HCT116 (cell line): ENCODE measurements at regions not wholly inside any gene's neighbourhood (a gene's known extent, or its start where the extent isn't known, plus 50 kb on each side); places are given as distances from the start of the nearest gene placed in this dataset.

Experiments
- ATAC-seq: fragments of 200-7000 bp; cut with Tn5 transposase; 2 replicates; pipeline ENCODE4 v1.9.1; 2020; ENCODE audit warnings: mild to moderate bottlenecking, moderate library complexity
- BruUV-seq: library from RNA; stranded (reverse); fragments of 400-500 nt; replicated peaks from 2 replicates; lab custom pipeline; 2021; lab: Mats Ljungman, UMichigan
- CTCF ChIA-PET: fragments of 300-600 bp; sonication (Branson Sonifier 250); formaldehyde crosslinking; loops from one replicate; lab custom pipeline; 2021; ENCODE audit warnings: antibody characterized with exemption; lab: Charles Lee
- POLR2A ChIA-PET: fragments of 300-600, 350-600 bp; sonication (Branson Sonifier 250); formaldehyde crosslinking; loops from one replicate; lab custom pipeline; 2021; ENCODE audit warnings: antibody characterized with exemption; lab: Charles Lee
- RAD21 ChIA-PET, 2 experiments: fragments of 300-600 bp; sonication (Branson Sonifier 250); formaldehyde crosslinking; loops; one replicate each; lab custom pipeline; 2023; ENCODE audit warnings: low total read pairs in 2 of 2; ENCODE audit not compliant: uncharacterized antibody in 2 of 2, unreplicated experiment in 2 of 2, low non-redundant PET in 1 of 2; lab: Charles Lee
- DNase-seq: peaks from one replicate; pipeline ENCODE4 v3.0.0-alpha.2; 2010; ENCODE audit warnings: low read depth, low spot score
- H2AFZ ChIP-seq: fragments of 200-600 bp; shearing (Covaris generic), sonication (generic); 2 replicates; pipeline ENCODE4 v1.6.1; 2017; ENCODE audit warnings: low read depth, mixed run types, mixed read lengths, antibody characterized with exemption, low read length; ENCODE audit not compliant: poor library complexity, severe bottlenecking
- H3K27ac ChIP-seq: 2 replicates; pipeline ENCODE4 v1.5.1; 2012; ENCODE audit warnings: low read depth, low read length
- H3K27me3 ChIP-seq: fragments of 200-600 bp; sonication (generic); 2 replicates; pipeline ENCODE4 v1.6.1; 2016; ENCODE audit warnings: mixed run types, low read length, mixed read lengths; ENCODE audit not compliant: insufficient read depth
- H3K36me3 ChIP-seq, 2 experiments: fragments of 200-500 bp in 1 of 2; fragments of 200-600 bp in 1 of 2; sonication (Bioruptor generic) in 1 of 2; sonication (generic) in 1 of 2; 2 replicates each; pipeline versions ENCODE4 v1.5.1 to v1.6.1; 2014 to 2016; ENCODE audit warnings: low read length in 2 of 2, inconsistent platforms in 1 of 2, mixed read lengths in 1 of 2, mixed run types in 1 of 2; ENCODE audit not compliant: insufficient read depth in 2 of 2, control insufficient read depth in 1 of 2
- H3K4me1 ChIP-seq, 2 experiments: fragments of 200-600 bp in 1 of 2; sonication (generic) in 1 of 2; 2 replicates each; pipeline versions ENCODE4 v1.5.1 to v1.6.1; 2012 to 2017; ENCODE audit warnings: low read length in 2 of 2, inconsistent platforms in 1 of 2, mild to moderate bottlenecking in 1 of 2, mixed read lengths in 1 of 2, mixed run types in 1 of 2, moderate library complexity in 1 of 2; ENCODE audit not compliant: insufficient read depth in 2 of 2, control insufficient read depth in 1 of 2
- H3K4me2 ChIP-seq: fragments of 200-600 bp; sonication (generic); 2 replicates; pipeline ENCODE4 v1.6.1; 2017; ENCODE audit warnings: mixed run types, low read length, mixed read lengths
- H3K4me3 ChIP-seq, 2 experiments: fragments of 200-600 bp in 1 of 2; sonication (generic) in 1 of 2; replicated peaks in 1 of 2; 2 replicates each; pipeline ENCODE4 v1.5.1; 2011 to 2016; ENCODE audit warnings: low read length in 2 of 2, control low read depth in 1 of 2, low read depth in 1 of 2, mild to moderate bottlenecking in 1 of 2, mixed read lengths in 1 of 2, mixed run types in 1 of 2
- H3K79me2 ChIP-seq: fragments of 200-600 bp; sonication (generic); 2 replicates; pipeline ENCODE4 v1.6.1; 2017; ENCODE audit warnings: mild to moderate bottlenecking, mixed run types, low read length, moderate library complexity, mixed read lengths; ENCODE audit not compliant: insufficient read depth
- H3K9ac ChIP-seq: fragments of 200-600 bp; sonication (generic); 2 replicates; pipeline ENCODE4 v1.6.1; 2016; ENCODE audit warnings: low read length, mixed read lengths
- H3K9me2 ChIP-seq: fragments of 200-600 bp; sonication (generic), shearing (Covaris generic); 2 replicates; pipeline ENCODE4 v1.6.1; 2017; ENCODE audit warnings: mixed run types, mild to moderate bottlenecking, moderate library complexity; ENCODE audit not compliant: insufficient read depth
- H3K9me3 ChIP-seq, 2 experiments: fragments of 200-500 bp in 1 of 2; fragments of 200-600 bp in 1 of 2; sonication (Bioruptor generic) in 1 of 2; sonication (generic) in 1 of 2; 2 replicates each; pipeline ENCODE4 v1.6.1; 2014 to 2017; ENCODE audit warnings: low read length in 2 of 2, mixed read lengths in 2 of 2, inconsistent platforms in 1 of 2, low read depth in 1 of 2, mild to moderate bottlenecking in 1 of 2, mixed run types in 1 of 2, moderate library complexity in 1 of 2; ENCODE audit not compliant: control insufficient read depth in 1 of 2, insufficient read depth in 1 of 2
- H4K20me1 ChIP-seq: fragments of 200-600 bp; sonication (generic), shearing (Covaris generic); 2 replicates; pipeline ENCODE4 v1.6.1; 2017; ENCODE audit warnings: mixed run types, mild to moderate bottlenecking, moderate library complexity; ENCODE audit not compliant: insufficient read depth
- CTCF ChIP-seq, 3 experiments: fragments of 200-600 bp in 1 of 3; sonication (generic) in 1 of 3; IDR thresholded peaks in 2 of 3; conservative IDR thresholded peaks in 1 of 3; 2 replicates each; pipeline ENCODE4 v1.5.1; 2012 to 2017; ENCODE audit warnings: low read depth in 2 of 3, low read length in 2 of 3, antibody characterized with exemption in 1 of 3, borderline replicate concordance in 1 of 3, control low read depth in 1 of 3, mild to moderate bottlenecking in 1 of 3, mixed read lengths in 1 of 3, mixed run types in 1 of 3, moderate library complexity in 1 of 3; ENCODE audit not compliant: insufficient read depth in 1 of 3
- EZH2 ChIP-seq: fragments of 200-600 bp; sonication (generic); IDR thresholded peaks from 2 replicates; pipeline ENCODE4 v1.6.1; 2017; ENCODE audit warnings: antibody characterized with exemption, mixed run types
- EZH2phosphoT487 ChIP-seq: fragments of 200-600 bp; IDR thresholded peaks from 2 replicates; pipeline ENCODE4 v1.6.1; 2018; ENCODE audit warnings: antibody characterized with exemption, borderline replicate concordance
- FOSL1 ChIP-seq: IDR thresholded peaks from 2 replicates; pipeline ENCODE4 v1.6.1; 2012; ENCODE audit warnings: low read depth
- JUND ChIP-seq: IDR thresholded peaks from 2 replicates; pipeline ENCODE4 v1.6.1; 2012
- POLR2AphosphoS5 ChIP-seq: IDR thresholded peaks from 2 replicates; pipeline ENCODE4 v1.6.1; 2011; ENCODE audit warnings: mild to moderate bottlenecking, low read depth, low read length, moderate library complexity
- REST ChIP-seq: IDR thresholded peaks from 2 replicates; pipeline ENCODE4 v1.6.1; 2012; ENCODE audit warnings: low read depth
- SP1 ChIP-seq: IDR thresholded peaks from 2 replicates; pipeline ENCODE4 v1.6.1; 2012; ENCODE audit warnings: low read depth
- ZNF274 ChIP-seq: fragments of 200-500 bp; sonication (Bioruptor generic); IDR thresholded peaks from 2 replicates; pipeline ENCODE4 v1.6.1; 2014; ENCODE audit warnings: mild to moderate bottlenecking, low read depth, low read length, inconsistent platforms
- intact Hi-C: fragments of 100-400 bp; cut with micrococcal nuclease; formaldehyde crosslinking; loops from 2 replicates; pipeline ENCODE4 v1.10.0; 2022
- TF ChIP-seq, protein P1 (sequence below): IDR thresholded peaks from 2 replicates; pipeline ENCODE4 v1.6.1; 2012
- TF ChIP-seq, protein P2 (sequence below): IDR thresholded peaks from 2 replicates; pipeline ENCODE4 v1.6.1; 2011; ENCODE audit warnings: mild to moderate bottlenecking, low read length, moderate library complexity; ENCODE audit not compliant: insufficient replicate concordance; ENCODE audit errors: extremely low read depth
- TF ChIP-seq, protein P3 (sequence below): IDR thresholded peaks from 2 replicates; pipeline ENCODE4 v1.6.1; 2012

DNA sequence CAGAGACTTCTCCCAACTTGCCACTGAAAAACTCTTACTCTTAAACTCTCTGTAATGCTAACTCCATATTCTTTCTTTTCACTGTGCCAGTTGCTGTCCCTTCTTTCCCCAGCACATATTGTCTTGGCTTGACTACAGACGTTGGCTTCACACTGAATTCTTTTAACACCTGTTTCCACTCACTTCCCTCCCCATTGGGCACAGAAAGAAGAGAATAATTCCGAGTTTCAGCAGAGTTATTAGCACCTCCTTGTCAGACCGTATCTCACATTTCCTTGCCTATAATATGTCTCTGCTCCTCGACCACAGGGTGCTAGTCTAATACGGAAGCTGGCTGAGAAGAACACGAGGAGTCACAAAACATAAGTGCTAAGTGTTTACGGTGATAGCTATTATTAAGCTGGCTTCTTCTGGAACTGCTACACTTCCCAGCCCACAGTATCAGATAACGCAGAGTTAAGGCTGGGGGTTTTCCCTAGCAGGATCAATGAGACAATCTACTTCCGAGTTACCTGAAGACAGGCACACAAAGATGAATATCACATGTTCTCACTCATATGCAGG, 188.5 kb upstream of the CDH8 start (continued):
- TF ChIP-seq, protein P1, sequence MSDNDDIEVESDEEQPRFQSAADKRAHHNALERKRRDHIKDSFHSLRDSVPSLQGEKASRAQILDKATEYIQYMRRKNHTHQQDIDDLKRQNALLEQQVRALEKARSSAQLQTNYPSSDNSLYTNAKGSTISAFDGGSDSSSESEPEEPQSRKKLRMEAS: no peak

GRCh38 chr16:62216837-62217236, 180.6 kb upstream of the CDH8 start:
- TF ChIP-seq REST (no peak), POLR2AphosphoS5 (no peak), FOSL1 (no peak), JUND (no peak), SP1 (no peak), EZH2phosphoT487 (no peak), CTCF (IDR thresholded peaks at IDR 0.05 in 2 of 3, conservative IDR thresholded peaks at IDR 0.05 in 1 of 3; ENCODE audit: borderline replicate concordance in 1 of 3, insufficient read depth in 1 of 3, low read depth in 2 of 3, low read length in 2 of 3) (no peak), ZNF274 (no peak), EZH2 (no peak)
- TF ChIP-seq, protein P2, sequence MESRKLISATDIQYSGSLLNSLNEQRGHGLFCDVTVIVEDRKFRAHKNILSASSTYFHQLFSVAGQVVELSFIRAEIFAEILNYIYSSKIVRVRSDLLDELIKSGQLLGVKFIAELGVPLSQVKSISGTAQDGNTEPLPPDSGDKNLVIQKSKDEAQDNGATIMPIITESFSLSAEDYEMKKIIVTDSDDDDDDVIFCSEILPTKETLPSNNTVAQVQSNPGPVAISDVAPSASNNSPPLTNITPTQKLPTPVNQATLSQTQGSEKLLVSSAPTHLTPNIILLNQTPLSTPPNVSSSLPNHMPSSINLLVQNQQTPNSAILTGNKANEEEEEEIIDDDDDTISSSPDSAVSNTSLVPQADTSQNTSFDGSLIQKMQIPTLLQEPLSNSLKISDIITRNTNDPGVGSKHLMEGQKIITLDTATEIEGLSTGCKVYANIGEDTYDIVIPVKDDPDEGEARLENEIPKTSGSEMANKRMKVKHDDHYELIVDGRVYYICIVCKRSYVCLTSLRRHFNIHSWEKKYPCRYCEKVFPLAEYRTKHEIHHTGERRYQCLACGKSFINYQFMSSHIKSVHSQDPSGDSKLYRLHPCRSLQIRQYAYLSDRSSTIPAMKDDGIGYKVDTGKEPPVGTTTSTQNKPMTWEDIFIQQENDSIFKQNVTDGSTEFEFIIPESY: no peak
- TF ChIP-seq, protein P1: no peak
- TF ChIP-seq, protein P3, sequence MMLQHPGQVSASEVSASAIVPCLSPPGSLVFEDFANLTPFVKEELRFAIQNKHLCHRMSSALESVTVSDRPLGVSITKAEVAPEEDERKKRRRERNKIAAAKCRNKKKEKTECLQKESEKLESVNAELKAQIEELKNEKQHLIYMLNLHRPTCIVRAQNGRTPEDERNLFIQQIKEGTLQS: no peak
- intact Hi-C loops: no loop called here
- Histone ChIP-seq H3K27ac (no peak overlapping the region), H3K4me2 (no peak overlapping the region), H3K79me2 (no peaks in the 10 kb centered on the region), H3K36me3 (no peaks in the 10 kb centered on the region), H3K9me2 (no peaks in the 10 kb centered on the region), H3K4me1 (no peaks in the 10 kb centered on the region), H3K4me3 (no peak overlapping the region), H3K9ac (no peak overlapping the region), H4K20me1 (no peaks in the 10 kb centered on the region), H2AFZ (no peak overlapping the region), H3K9me3 (peaks cover 8 to 19% of the 10 kb centered on the region in 2 experiments; a peak in 2 of 4 replicates), H3K27me3 (no peaks in the 10 kb centered on the region)
- BruUV-seq: no TSS peak
- DNase-seq: no peak
- POLR2A ChIA-PET: no interaction called here
- RAD21 ChIA-PET: no interaction called here
- CTCF ChIA-PET: no interaction called here
- ATAC-seq: no peak
